Karpas-422 (cell line): ENCODE measurements at regions not wholly inside any gene's neighbourhood (a gene's known extent, or its start where the extent isn't known, plus 50 kb on each side); places are given as distances from the start of the nearest gene placed in this dataset.

ENCODE experiments used
- DNase-seq: peaks from one replicate; pipeline ENCODE4 v3.0.0-alpha.2; 2015
- H2AFZ ChIP-seq: fragments of 200-600 bp; sonication (generic); 2 replicates; pipeline ENCODE4 v1.6.1; 2014; ENCODE audit warnings: antibody characterized with exemption, low read length, mixed read lengths
- H3K27ac ChIP-seq: fragments of 200-600 bp; sonication (generic); 2 replicates; pipeline ENCODE4 v1.5.1; 2014; ENCODE audit warnings: mild to moderate bottlenecking, low read length, moderate library complexity
- H3K27me3 ChIP-seq: fragments of 200-600 bp; sonication (generic); 2 replicates; pipeline ENCODE4 v1.6.1; 2014; ENCODE audit warnings: low read length, mixed read lengths
- H3K36me3 ChIP-seq: fragments of 200-600 bp; sonication (generic); 2 replicates; pipeline ENCODE4 v1.6.1; 2014; ENCODE audit warnings: low read length, mixed read lengths; ENCODE audit not compliant: insufficient read depth
- H3K4me1 ChIP-seq: fragments of 200-600 bp; sonication (generic); 2 replicates; pipeline ENCODE4 v1.6.1; 2014; ENCODE audit warnings: mild to moderate bottlenecking, low read length, mixed read lengths
- H3K4me2 ChIP-seq: fragments of 200-600 bp; sonication (generic); 2 replicates; pipeline ENCODE4 v1.6.1; 2014; ENCODE audit warnings: low read length, low read depth, mild to moderate bottlenecking; ENCODE audit not compliant: poor library complexity, severe bottlenecking
- H3K4me3 ChIP-seq: fragments of 200-600 bp; sonication (generic); 2 replicates; pipeline ENCODE4 v1.5.1; 2014; ENCODE audit warnings: mild to moderate bottlenecking, antibody characterized with exemption, low read length, mixed read lengths
- H3K79me2 ChIP-seq: fragments of 200-600 bp; sonication (generic); 2 replicates; pipeline ENCODE4 v1.6.1; 2014; ENCODE audit warnings: mild to moderate bottlenecking, low read length, mixed read lengths
- H3K9ac ChIP-seq: fragments of 200-600 bp; sonication (generic); 2 replicates; pipeline ENCODE4 v1.6.0; 2014; ENCODE audit warnings: low read length
- H3K9me2 ChIP-seq: fragments of 200-600 bp; sonication (generic), shearing (Covaris generic); replicated peaks from 2 replicates; pipeline ENCODE4 v1.6.0; 2014; ENCODE audit warnings: mild to moderate bottlenecking, low read length, moderate library complexity; ENCODE audit not compliant: insufficient read depth
- H3K9me3 ChIP-seq: fragments of 300-700, 200-600 bp; sonication (generic); 2 replicates; pipeline ENCODE4 v1.6.1; 2014; ENCODE audit warnings: low read length, mixed read lengths
- H4K20me1 ChIP-seq: fragments of 200-600 bp; sonication (generic); 2 replicates; pipeline ENCODE4 v1.6.1; 2014; ENCODE audit warnings: mild to moderate bottlenecking, antibody characterized with exemption, low read length, low read depth; ENCODE audit not compliant: insufficient read depth

DNA sequence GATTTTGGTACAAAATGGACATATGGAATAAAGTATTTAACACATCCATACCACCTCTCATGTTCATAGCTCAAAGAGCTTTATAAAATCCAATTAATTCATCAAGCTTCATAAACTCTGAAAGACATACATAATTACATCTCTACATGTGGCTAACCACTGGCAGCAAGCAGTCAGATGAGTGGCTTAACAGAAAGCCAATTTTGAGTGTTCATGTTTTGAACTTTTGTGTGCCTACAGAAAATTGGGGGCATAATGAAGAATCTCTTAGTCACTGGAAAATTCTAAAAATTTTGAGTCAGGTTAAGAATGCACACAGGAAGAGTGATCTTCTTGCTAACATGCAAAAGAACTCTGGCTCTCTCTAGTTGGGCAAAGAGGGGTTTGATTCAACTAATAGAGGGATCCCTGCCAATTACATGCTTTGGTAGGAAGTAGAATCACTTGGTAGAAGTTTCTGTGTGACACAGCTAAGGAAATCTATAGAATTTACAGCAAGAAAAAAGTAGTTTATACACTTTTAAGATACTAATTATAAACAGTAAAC, 287.4 kb downstream of the NOL4 start:
- no peaks in the 10 kb centered on the region for H3K9me2 ChIP-seq
- H3K27me3 ChIP-seq: no peaks in the 10 kb centered on the region

DNA sequence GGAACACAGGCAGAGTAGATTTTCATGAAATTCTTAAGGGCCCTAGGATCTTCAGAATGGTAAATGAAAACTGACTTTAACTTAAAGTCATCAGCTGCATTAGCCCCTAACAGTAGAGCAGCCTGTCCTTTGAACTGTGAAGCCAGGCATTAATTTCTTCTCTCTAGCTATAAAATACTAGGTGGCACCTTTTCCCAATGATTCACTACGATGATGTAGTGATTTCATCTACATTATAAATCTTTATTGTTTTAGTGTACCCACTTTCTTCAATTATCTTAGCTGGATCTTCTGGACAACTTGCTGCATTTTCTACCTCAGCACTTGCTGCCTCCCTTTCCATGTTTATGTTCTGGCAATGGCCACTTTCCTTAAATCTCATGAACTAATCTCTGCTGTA, 290.5 kb downstream of the NOL4 start:
- Histone ChIP-seq H2AFZ (peak overlapping the region; percentile 25; the same call in 1 of the 2 replicates), H3K79me2 (no peaks in the 10 kb centered on the region)

More for the DNA sequence above, 287.4 kb downstream of the NOL4 start:
- Histone ChIP-seq H3K9me3 (no peaks in the 10 kb centered on the region), H4K20me1 (no peaks in the 10 kb centered on the region), H3K27ac (peak overlapping the region; percentile 64), H3K4me2 (peak overlapping the region; percentile 25), H3K36me3 (no peaks in the 10 kb centered on the region), H3K9ac (no peak overlapping the region), H3K4me1 (peaks cover 20% of the 10 kb centered on the region), H3K4me3 (no peak overlapping the region), H3K79me2 (no peaks in the 10 kb centered on the region), H2AFZ (peak overlapping the region; percentile 95)
- DNase-seq: peak; percentile 49

DNA sequence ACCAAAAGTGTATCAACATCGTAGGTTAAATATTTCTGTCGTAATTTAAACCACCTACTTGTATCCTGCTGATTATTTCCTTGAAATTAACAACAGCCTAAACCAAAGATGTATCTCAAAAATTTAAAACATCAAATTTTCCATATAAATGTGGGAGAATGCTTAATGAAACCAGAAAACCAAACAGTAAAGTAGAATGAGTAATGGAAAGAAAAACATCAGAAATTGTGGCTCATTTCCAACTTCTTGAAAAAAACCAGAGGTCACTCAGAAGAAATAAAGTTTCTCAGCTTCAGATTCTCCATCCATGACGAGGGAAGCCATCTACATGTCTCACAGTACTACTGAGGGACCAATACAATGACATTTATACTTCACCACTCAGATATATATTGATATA, 296.5 kb downstream of the NOL4 start:
- H3K4me1 ChIP-seq: peaks cover 5% of the 10 kb centered on the region
- no peak for DNase-seq
- H3K9me2 ChIP-seq: no peaks in the 10 kb centered on the region
- no peaks in the 10 kb centered on the region for H3K79me2 ChIP-seq
- H3K4me2 ChIP-seq: no peak overlapping the region
- no peaks in the 10 kb centered on the region for H4K20me1 ChIP-seq
- H3K36me3 ChIP-seq: no peaks in the 10 kb centered on the region
- 0 out of 2 replicates have a peak overlapping the region, but pooled peaks have one; percentile 31 for H2AFZ ChIP-seq
- H3K4me3 ChIP-seq: no peak overlapping the region
- H3K27ac ChIP-seq: no peak overlapping the region
- no peaks in the 10 kb centered on the region for H3K9me3 ChIP-seq
- H3K27me3 ChIP-seq: no peaks in the 10 kb centered on the region
- no peak overlapping the region for H3K9ac ChIP-seq

More for the DNA sequence above, 290.5 kb downstream of the NOL4 start:
- no peak overlapping the region for H3K4me3 ChIP-seq
- no peak overlapping the region for H3K9ac ChIP-seq
- H3K9me3 ChIP-seq: no peaks in the 10 kb centered on the region
- H3K4me1 ChIP-seq: peaks cover 25% of the 10 kb centered on the region
- DNase-seq: no peak
- no peaks in the 10 kb centered on the region for H3K36me3 ChIP-seq
- H3K27me3 ChIP-seq: no peaks in the 10 kb centered on the region
- no peaks in the 10 kb centered on the region for H3K9me2 ChIP-seq
- no peaks in the 10 kb centered on the region for H4K20me1 ChIP-seq
- no peak overlapping the region for H3K27ac ChIP-seq
- H3K4me2 ChIP-seq: no peak overlapping the region

DNA sequence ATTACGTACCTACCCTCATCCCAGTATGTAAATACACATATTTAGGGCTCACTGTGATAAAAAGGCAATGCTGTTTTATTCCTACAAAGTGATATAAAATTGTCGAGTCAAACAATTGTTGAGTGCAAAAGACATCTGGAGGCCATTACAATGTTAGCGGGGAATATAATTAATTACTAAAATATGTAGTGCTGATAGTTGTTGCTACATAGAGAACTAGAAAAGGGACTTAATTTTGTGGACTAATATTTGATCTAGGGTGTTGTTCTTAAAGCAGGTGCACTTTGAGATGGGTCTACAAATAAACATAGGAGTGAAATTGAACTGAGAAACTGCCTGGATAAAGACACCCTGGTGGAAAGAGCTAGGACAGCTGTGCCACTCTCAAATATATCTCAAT, 300.1 kb downstream of the NOL4 start:
- Histone ChIP-seq H3K9ac (no peak overlapping the region), H3K4me3 (no peak overlapping the region), H3K9me2 (no peaks in the 10 kb centered on the region), H3K27ac (no peak overlapping the region), H3K36me3 (no peaks in the 10 kb centered on the region), H3K79me2 (no peaks in the 10 kb centered on the region), H3K9me3 (no peaks in the 10 kb centered on the region), H2AFZ (no peak overlapping the region), H4K20me1 (no peaks in the 10 kb centered on the region), H3K4me2 (no peak overlapping the region), H3K4me1 (peaks cover 26% of the 10 kb centered on the region), H3K27me3 (no peaks in the 10 kb centered on the region)
- DNase-seq: no peak

DNA sequence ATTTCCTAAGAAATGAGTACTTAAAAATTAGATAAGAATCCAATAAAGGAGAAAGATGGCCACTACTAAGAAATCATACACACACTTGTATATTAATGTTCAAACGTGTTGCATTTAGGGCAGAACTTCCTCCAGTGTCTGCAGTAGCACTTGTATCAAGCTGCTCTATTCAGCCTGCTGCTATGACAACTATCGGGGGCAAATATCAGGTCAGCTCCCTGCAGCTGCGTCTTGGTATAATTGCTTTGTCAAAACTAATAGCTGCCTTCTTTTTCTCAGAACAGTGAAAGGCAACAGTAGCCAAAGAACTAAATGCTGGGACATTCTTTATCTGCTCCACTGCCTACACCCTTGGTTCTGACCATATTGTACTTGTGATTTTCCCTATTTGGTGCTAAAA, 300.7 kb downstream of the NOL4 start:
- H3K4me1 ChIP-seq: peaks cover 32% of the 10 kb centered on the region
- no peaks in the 10 kb centered on the region for H4K20me1 ChIP-seq
- H3K36me3 ChIP-seq: no peaks in the 10 kb centered on the region
- peak overlapping the region; percentile 23 for H2AFZ ChIP-seq
- H3K9me3 ChIP-seq: no peaks in the 10 kb centered on the region
- peak overlapping the region; percentile 14; the same call in 1 of the 2 replicates for H3K27ac ChIP-seq
- no peaks in the 10 kb centered on the region for H3K27me3 ChIP-seq
- no peak overlapping the region for H3K4me3 ChIP-seq
- H3K9ac ChIP-seq: no peak overlapping the region
- no peak for DNase-seq
- no peaks in the 10 kb centered on the region for H3K9me2 ChIP-seq
- no peak overlapping the region for H3K4me2 ChIP-seq
- H3K79me2 ChIP-seq: no peaks in the 10 kb centered on the region

DNA sequence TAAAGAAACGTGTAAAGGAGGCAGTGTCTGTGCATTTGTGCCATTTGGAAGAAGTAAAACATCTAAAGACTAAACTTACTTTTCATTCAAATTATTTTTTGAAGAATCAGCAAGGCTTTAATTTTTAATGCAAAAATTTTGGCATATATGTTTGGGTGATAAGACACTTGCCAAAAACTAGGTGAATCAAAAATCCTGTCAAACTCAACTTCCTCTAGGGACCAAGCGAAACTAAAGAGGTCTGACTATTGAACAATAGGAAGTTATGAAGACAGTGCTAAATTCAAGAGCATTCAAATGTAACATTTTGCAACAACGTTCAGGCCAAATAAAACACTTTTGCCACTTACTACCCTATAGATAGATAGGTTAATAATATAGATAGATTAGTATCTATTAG, 306.1 kb downstream of the NOL4 start:
- no peaks in the 10 kb centered on the region for H4K20me1 ChIP-seq
- no peaks in the 10 kb centered on the region for H3K36me3 ChIP-seq
- H3K4me2 ChIP-seq: peak overlapping the region; percentile 59
- peaks cover 4% of the 10 kb centered on the region; the same call in 1 of the 2 replicates for H3K9me3 ChIP-seq
- no peaks in the 10 kb centered on the region for H3K9me2 ChIP-seq
- no peak overlapping the region for H2AFZ ChIP-seq
- 0 out of 2 replicates have a peak overlapping the region, but pooled peaks have one; percentile 18 for H3K4me3 ChIP-seq
- H3K27me3 ChIP-seq: no peaks in the 10 kb centered on the region
- peak overlapping the region; percentile 99 for H3K27ac ChIP-seq
- H3K79me2 ChIP-seq: no peaks in the 10 kb centered on the region
- peaks cover 60% of the 10 kb centered on the region for H3K4me1 ChIP-seq
- H3K9ac ChIP-seq: peak overlapping the region; percentile 57
- DNase-seq: peak; percentile 93

DNA sequence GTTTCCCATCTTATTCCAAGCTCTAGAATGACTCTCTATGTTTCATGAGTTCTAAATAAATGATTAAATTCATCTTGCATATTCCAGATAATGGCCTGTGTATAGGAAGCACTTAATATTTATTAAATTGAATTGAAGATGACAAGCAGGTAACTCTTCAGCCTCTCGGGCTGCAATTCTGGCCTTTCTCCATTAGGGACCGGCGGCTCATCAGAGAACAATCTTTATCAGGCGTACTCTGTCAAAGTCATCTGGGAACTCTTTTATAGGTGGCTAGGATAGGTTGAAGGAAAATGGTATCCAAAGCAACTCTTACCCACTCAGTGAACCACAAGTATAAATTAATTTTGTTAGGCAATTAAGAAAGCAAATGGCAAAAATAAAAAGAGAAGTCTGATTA, 308.5 kb downstream of the NOL4 start:
- H3K27ac ChIP-seq: peak overlapping the region; percentile 99
- H3K9me2 ChIP-seq: no peaks in the 10 kb centered on the region
- H3K4me3 ChIP-seq: no peak overlapping the region
- H3K4me2 ChIP-seq: no peak overlapping the region
- H4K20me1 ChIP-seq: no peaks in the 10 kb centered on the region
- H3K4me1 ChIP-seq: peaks cover 49% of the 10 kb centered on the region
- H3K79me2 ChIP-seq: no peaks in the 10 kb centered on the region
- no peak for DNase-seq
- no peaks in the 10 kb centered on the region for H3K36me3 ChIP-seq
- no peak overlapping the region for H3K9ac ChIP-seq
- H3K9me3 ChIP-seq: peaks cover 4% of the 10 kb centered on the region; the same call in 1 of the 2 replicates
- no peaks in the 10 kb centered on the region for H3K27me3 ChIP-seq
- H2AFZ ChIP-seq: no peak overlapping the region

DNA sequence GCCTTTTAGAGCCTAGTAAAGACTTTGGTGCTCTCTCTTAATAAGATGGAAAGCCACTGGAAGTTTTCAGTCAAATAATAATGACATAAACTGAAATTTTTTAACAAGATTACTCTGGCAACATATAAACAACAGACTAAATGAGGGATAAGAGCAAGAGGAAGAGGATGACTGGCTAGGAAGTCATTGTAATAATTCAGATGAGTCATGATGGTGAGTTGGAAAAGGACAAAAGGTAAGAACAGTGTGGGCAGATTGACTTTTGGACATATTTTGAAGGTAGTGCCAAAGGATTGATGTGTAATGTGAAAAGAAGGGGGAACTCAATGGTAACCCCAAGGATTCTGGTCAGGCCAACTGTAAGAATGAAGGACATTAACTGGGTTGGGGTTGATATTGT, 310.3 kb downstream of the NOL4 start:
- no peak for DNase-seq
- no peak overlapping the region for H3K27ac ChIP-seq
- H3K79me2 ChIP-seq: no peaks in the 10 kb centered on the region

More for the DNA sequence above, 310.3 kb downstream of the NOL4 start:
- Histone ChIP-seq H4K20me1 (no peaks in the 10 kb centered on the region), H3K4me2 (no peak overlapping the region), H3K27me3 (no peaks in the 10 kb centered on the region), H2AFZ (peak overlapping the region; percentile 7; the same call in 1 of the 2 replicates), H3K9ac (no peak overlapping the region), H3K4me3 (no peak overlapping the region), H3K36me3 (no peaks in the 10 kb centered on the region), H3K9me2 (no peaks in the 10 kb centered on the region), H3K4me1 (peaks cover 32% of the 10 kb centered on the region), H3K9me3 (peaks cover 4% of the 10 kb centered on the region; the same call in 1 of the 2 replicates)
